IPS DF 6.9 (cell line): ENCODE measurements at regions not wholly inside any gene's neighbourhood (a gene's known extent, or its start where the extent isn't known, plus 50 kb on each side); places are given as distances from the start of the nearest gene placed in this dataset.

Experiments used
- DNase-seq: peaks from one replicate; pipeline ENCODE4 v3.0.0-alpha.2; 2013; ENCODE audit warnings: low read depth, low spot score
- H3K27ac ChIP-seq: one replicate; pipeline ENCODE4 v1.5.1; 2013; ENCODE audit warnings: low read length, control low read depth
- H3K27me3 ChIP-seq: 2 replicates; pipeline ENCODE4 v1.6.1; 2013; ENCODE audit warnings: mild to moderate bottlenecking, low read length; ENCODE audit not compliant: control insufficient read depth, insufficient read depth
- H3K36me3 ChIP-seq: 2 replicates; pipeline ENCODE4 v1.6.1; 2013; ENCODE audit warnings: low read length; ENCODE audit not compliant: control insufficient read depth, insufficient read depth
- H3K4me1 ChIP-seq: 2 replicates; pipeline ENCODE4 v1.6.1; 2013; ENCODE audit warnings: low read length; ENCODE audit not compliant: control insufficient read depth, insufficient read depth
- H3K4me3 ChIP-seq: 2 replicates; pipeline ENCODE4 v1.5.1; 2013; ENCODE audit warnings: mild to moderate bottlenecking, low read length
- H3K9me3 ChIP-seq: 2 replicates; pipeline ENCODE4 v1.6.1; 2013; ENCODE audit warnings: low read length, inconsistent platforms; ENCODE audit not compliant: control insufficient read depth, insufficient read depth
- WGBS: extraction: QIAGEN DNeasy Blood & Tissue Kit; methylation state at CpG from one replicate; pipeline ENCODE4 v1.1.7; 2013; ENCODE audit warnings: mixed read lengths, missing lambda C conversion rate; ENCODE audit not compliant: insufficient read length, insufficient coverage; 5-methylcytosine and 5-hydroxymethylcytosine counted together

DNA sequence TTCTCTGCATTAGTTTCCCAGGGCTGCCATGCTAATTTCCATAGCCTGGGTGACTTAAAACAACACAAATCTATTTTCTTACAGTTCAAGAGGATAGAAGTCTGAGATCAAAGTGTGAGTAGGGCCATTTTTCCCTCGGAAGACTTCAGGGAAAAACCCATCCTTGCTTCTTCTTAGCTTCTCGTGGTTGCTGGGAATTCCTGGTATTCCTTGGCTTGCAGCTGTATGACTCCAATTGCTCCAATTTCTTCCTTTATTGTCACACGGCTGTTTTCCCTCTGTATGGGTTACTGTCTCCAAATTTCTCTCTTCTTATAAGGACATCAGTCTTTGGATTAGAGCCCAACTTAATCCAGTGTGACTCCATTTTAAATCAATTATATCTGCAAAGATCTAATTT is 128.4 kb upstream of the JAG1 start:
- no peak overlapping the region for H3K4me3 ChIP-seq
- no peaks in the 10 kb centered on the region; the same call in 1 of the 2 replicates for H3K4me1 ChIP-seq
- WGBS = no CpG with 5 or more reads among the region's 3 CpGs
- no peaks in the 10 kb centered on the region for H3K27me3 ChIP-seq
- no peak for DNase-seq
- H3K9me3 ChIP-seq = no peaks in the 10 kb centered on the region
- no peaks in the 10 kb centered on the region for H3K36me3 ChIP-seq
- H3K27ac ChIP-seq = no peak overlapping the region

DNA sequence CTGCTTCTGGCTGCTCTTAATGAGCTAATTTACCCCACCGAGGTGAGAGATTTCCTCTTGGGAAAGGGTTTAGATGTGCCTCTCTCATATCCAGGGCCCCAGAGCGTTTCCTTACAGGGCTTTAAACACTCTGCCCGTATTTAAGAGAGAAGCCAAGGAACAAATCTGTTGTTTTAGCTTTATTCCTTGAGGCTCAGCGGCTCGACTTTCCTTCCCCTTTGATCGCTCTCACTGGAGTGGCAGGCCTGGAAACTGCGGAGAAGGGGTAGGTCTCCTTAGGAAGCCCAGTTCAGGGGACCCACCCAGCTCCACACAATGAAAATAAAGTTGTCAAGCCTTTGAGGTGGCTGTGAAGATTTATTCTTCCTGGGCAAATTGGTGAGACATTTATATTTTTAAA is 132.0 kb upstream of the JAG1 start:
- Histone ChIP-seq H3K4me1 (no peaks in the 10 kb centered on the region; the same call in 1 of the 2 replicates), H3K4me3 (no peak overlapping the region), H3K9me3 (no peaks in the 10 kb centered on the region), H3K27ac (no peak overlapping the region), H3K27me3 (no peaks in the 10 kb centered on the region), H3K36me3 (no peaks in the 10 kb centered on the region)
- no CpG with 5 or more reads among the region's 7 CpGs for WGBS
- no peak for DNase-seq

DNA sequence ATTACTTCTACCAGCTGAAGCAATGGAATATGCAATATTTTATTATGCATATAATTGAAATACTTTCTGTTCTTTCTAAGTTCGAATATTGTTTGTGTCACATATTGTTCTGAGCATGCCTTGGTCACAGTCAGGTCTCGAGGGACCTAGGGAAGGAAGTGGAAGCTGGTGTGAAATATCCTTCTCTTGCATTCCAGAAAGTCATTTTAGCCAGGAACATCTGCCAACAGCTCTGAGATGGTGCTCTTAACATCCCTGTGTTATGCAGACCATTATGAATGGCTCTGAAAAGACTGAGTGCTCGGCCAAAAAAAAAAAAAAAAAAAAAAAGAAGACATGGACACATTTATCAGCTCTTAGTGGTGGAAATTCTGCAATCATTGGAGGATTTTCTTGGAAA is 132.7 kb upstream of the JAG1 start:
- H3K4me1 ChIP-seq = no peaks in the 10 kb centered on the region; the same call in 1 of the 2 replicates
- H3K9me3 ChIP-seq = no peaks in the 10 kb centered on the region
- H3K27me3 ChIP-seq = no peaks in the 10 kb centered on the region
- no peaks in the 10 kb centered on the region for H3K36me3 ChIP-seq
- no peak overlapping the region for H3K27ac ChIP-seq
- WGBS = no CpG with 5 or more reads among the region's 3 CpGs
- no peak for DNase-seq
- no peak overlapping the region for H3K4me3 ChIP-seq

DNA sequence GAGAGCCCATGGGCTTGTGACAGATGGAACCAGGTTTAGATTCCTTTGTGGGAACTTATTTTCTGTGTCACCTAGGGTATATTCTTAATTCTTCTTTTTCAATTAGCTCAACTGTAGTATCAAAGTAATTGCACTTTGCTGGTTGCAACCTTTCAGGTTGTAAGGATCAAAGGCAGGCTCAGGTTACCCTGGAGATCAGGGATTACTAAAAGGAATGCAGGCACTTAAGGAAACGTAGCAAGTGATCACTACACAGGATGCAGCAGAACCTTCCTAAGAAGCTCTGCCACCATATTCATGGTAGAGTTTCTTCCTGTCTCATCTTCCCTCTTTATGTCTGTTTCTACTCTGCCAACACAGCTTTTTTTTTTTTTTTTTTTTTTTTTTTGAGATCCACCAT is 133.2 kb upstream of the JAG1 start:
- DNase-seq = no peak
- WGBS = no CpG with 5 or more reads among the region's 1 CpG
- Histone ChIP-seq H3K27me3 (no peaks in the 10 kb centered on the region), H3K36me3 (no peaks in the 10 kb centered on the region), H3K27ac (no peak overlapping the region), H3K9me3 (no peaks in the 10 kb centered on the region), H3K4me3 (no peak overlapping the region), H3K4me1 (no peaks in the 10 kb centered on the region; the same call in 1 of the 2 replicates)

DNA sequence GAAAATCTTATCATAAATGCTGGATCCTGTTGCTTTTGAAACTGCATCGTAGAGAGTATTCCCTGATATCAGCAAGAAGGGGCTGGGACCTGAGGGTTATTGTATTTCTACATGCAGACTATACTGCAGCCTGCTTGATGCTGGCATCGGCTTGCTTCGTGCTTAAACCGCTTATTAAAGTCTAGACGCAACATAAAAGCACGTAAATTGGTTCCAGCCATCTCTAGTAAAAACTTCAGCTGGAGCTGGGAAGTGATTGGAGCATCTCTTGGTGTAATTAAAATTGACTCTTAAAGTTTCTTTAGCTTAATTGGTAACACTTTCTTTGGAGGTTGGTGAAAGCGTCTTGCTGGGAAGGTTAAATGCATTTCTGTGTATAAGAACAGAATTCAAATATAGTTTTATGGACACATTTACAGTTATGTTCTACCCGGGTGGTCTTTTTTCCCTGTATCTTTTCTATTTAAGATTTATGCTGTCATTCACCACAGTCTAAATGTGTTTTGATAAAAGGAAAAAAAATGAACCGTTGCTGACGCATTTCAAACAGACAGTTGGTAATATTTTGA is 139.0 kb upstream of the JAG1 start:
- H3K4me3 ChIP-seq = no peak overlapping the region
- no peaks in the 10 kb centered on the region for H3K9me3 ChIP-seq
- H3K4me1 ChIP-seq = no peaks in the 10 kb centered on the region
- no CpG with 5 or more reads among the region's 10 CpGs for WGBS
- DNase-seq = no peak
- H3K36me3 ChIP-seq = no peaks in the 10 kb centered on the region
- no peak overlapping the region for H3K27ac ChIP-seq
- H3K27me3 ChIP-seq = no peaks in the 10 kb centered on the region

DNA sequence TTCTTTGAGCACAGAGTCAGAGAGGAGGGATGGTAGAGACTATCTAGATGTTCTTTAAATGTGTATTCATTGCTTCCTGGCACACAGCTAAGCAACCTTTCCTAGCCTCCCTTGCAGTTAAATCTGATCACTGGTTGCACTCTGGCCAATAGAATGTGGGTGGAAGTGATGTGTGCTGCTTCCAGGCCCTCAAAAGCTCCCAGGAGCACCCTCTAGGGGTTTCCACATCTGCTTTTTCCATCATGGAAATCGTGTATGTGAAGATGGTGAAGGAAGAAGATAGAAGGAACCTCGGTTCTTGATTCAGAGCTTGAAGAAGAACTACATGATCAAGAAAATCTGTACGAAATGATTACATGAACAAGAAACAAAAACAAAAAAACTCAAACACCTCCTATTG is 149.8 kb upstream of the JAG1 start:
- no CpG with 5 or more reads among the region's 3 CpGs for WGBS
- Histone ChIP-seq H3K27me3 (no peaks in the 10 kb centered on the region), H3K4me3 (no peak overlapping the region), H3K9me3 (no peaks in the 10 kb centered on the region), H3K4me1 (no peaks in the 10 kb centered on the region), H3K27ac (no peak overlapping the region), H3K36me3 (no peaks in the 10 kb centered on the region)
- no peak for DNase-seq

DNA sequence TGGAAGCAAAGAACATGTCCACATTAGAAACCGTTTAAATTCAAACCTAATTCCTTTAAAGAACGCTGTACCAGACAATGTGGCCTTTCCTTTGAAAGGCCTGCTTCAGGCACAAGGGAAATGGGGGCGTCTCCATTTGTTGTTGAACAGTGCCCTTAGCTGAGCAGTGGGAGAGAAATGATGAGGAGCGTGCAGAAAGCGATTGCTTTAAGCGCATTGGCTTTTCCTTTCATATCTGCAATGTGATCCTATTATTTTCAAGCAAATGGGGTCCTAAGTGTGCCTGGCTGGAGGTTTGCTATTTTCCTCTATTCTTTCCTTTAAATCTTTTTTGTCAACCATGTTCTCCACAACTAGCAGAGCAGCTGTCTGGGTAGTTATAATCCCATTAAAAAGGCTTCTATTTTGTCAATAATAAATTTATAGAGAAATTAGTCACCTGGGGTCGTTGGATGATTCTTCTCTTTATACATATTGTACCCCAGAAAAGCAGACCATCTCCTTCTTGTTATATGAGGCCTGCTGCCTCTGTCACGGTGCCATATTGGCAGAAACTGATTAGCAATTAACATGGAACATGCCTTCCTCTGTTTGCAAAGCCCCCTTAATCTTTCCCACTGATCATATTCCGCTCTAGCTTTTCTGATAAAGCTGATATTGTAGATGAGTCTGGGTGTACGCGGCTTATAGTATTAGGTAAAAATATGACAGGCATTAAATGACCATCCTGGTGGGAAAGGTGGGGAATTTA is 151.1 kb upstream of the JAG1 start:
- no peak overlapping the region for H3K4me3 ChIP-seq
- H3K9me3 ChIP-seq = no peaks in the 10 kb centered on the region
- no peaks in the 10 kb centered on the region for H3K36me3 ChIP-seq
- WGBS = no CpG with 5 or more reads among the region's 11 CpGs
- no peak for DNase-seq
- no peaks in the 10 kb centered on the region for H3K4me1 ChIP-seq
- no peak overlapping the region for H3K27ac ChIP-seq
- no peaks in the 10 kb centered on the region for H3K27me3 ChIP-seq

DNA sequence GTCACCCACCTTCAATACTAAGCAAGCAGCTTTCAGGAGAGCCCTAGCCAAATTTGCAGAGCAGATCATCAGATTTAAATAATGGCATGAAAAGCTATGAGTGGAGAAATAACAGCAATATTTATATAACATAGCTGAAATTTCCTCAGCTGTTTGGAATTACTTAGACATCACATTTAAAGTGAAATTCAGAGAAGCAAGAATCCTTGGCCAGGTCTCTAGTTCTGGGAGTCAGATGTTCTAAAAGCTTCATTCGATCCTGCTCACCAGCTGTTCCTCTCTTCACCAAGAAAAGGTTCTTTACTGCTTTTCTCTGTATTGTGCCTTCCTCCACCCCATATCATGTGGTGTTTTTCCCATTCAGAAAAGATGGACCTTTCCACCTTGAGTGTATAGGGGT is 152.3 kb upstream of the JAG1 start:
- Histone ChIP-seq H3K36me3 (no peaks in the 10 kb centered on the region), H3K9me3 (no peaks in the 10 kb centered on the region), H3K4me3 (no peak overlapping the region), H3K4me1 (no peaks in the 10 kb centered on the region), H3K27ac (no peak overlapping the region), H3K27me3 (no peaks in the 10 kb centered on the region)
- DNase-seq = no peak
- WGBS = no CpG with 5 or more reads among the region's 1 CpG

DNA sequence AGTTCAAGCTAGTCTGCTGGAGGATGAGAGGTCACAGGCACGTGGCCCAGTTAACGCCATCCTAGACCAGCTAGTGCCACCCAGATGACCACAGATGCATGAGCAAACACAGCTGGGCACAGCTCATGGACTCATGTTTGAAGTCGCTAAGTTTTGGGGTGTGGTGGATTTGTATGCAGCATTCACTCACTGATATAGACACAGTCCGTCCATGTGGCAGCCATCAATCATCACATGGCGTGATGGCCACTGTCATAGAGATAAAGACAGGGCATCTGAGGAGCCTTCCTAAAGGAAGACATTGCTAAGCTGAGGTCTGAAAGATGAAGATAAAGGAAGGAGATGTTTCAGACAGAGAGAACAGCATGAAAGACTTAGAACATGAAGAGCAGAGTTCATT is 154.4 kb upstream of the JAG1 start:
- Histone ChIP-seq H3K4me1 (no peaks in the 10 kb centered on the region), H3K27ac (no peak overlapping the region), H3K9me3 (no peaks in the 10 kb centered on the region), H3K27me3 (no peaks in the 10 kb centered on the region), H3K4me3 (no peak overlapping the region), H3K36me3 (no peaks in the 10 kb centered on the region)
- no peak for DNase-seq
- no CpG with 5 or more reads among the region's 5 CpGs for WGBS

DNA sequence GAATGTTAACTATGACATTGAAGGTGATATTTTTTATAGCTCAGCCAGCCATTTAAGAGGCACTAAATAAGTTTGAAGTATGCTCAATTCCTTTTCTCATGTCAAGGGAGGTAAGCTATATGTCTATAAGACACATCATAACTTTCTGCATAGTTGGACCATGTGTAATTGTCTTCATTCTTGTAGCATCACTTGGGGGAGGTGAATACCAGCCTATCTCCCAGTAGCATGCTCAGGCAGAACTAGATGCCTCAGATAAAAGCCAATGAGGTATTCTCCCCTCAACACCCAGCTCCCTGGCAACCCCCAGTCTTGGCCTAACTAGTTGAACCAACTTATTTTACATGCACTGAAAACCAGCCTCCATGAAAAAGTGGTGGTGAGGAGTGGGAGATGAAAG is 158.3 kb upstream of the JAG1 start:
- no peak overlapping the region for H3K4me3 ChIP-seq
- no peak overlapping the region for H3K27ac ChIP-seq
- no peaks in the 10 kb centered on the region for H3K9me3 ChIP-seq
- no peak for DNase-seq
- no peaks in the 10 kb centered on the region for H3K27me3 ChIP-seq
- H3K36me3 ChIP-seq = no peaks in the 10 kb centered on the region
- H3K4me1 ChIP-seq = no peaks in the 10 kb centered on the region

DNA sequence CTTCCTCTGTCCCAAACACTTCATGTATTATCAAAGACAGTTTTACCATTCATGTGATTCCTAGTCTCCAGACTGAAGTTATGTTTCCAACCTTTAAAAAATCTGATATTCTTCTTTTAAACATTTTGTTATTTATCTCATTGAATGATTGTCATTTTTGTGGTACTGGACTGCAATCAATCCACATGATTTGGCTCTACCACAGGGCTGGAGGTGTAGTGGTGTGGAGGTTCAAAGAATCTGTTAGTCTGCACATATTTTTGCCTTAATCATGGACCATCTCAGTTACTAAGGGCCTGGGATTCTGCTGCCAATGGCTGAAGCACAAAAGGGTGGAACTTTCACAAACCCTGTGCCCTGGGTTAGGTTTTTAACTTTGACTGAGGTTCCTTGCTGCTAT is 164.1 kb upstream of the JAG1 start:
- Histone ChIP-seq H3K27me3 (no peaks in the 10 kb centered on the region), H3K4me1 (no peaks in the 10 kb centered on the region), H3K27ac (no peak overlapping the region), H3K9me3 (no peaks in the 10 kb centered on the region), H3K4me3 (no peak overlapping the region), H3K36me3 (no peaks in the 10 kb centered on the region)
- no peak for DNase-seq
